SK-N-SH (cell line): ENCODE measurements at regions not wholly inside any gene's neighbourhood (a gene's known extent, or its start where the extent isn't known, plus 50 kb on each side); places are given as distances from the start of the nearest gene placed in this dataset.

Source experiments
- CTCF ChIA-PET: fragments of 300-600, 350-600 bp; formaldehyde crosslinking; extraction: SDS; loops from one replicate; lab custom pipeline; 2021; lab: Yijun Ruan, JAX
- POLR2A ChIA-PET: fragments of 350-600 bp; sonication (Branson Sonifier 250); formaldehyde crosslinking; extraction: SDS; loops from one replicate; lab custom pipeline; 2020; ENCODE audit warnings: antibody characterized with exemption, inconsistent platforms; lab: Yijun Ruan, JAX
- DNase-seq: peaks from one replicate; pipeline ENCODE4 v3.0.0; 2012
- H2AFZ ChIP-seq: fragments of 200-600 bp; sonication (generic); 2 replicates; pipeline ENCODE4 v1.8.1; 2016; ENCODE audit warnings: antibody characterized with exemption, mild to moderate bottlenecking, low read depth
- H3F3A ChIP-seq: fragments of 200-600 bp; sonication (generic); replicated peaks from 2 replicates; pipeline ENCODE3; 2016; ENCODE audit warnings: antibody characterized with exemption, mild to moderate bottlenecking; ENCODE audit not compliant: insufficient read depth
- H3K27ac ChIP-seq, 2 experiments: fragments of 200-500 bp in 1 of 2; fragments of 200-600 bp in 1 of 2; sonication (Bioruptor generic) in 1 of 2; sonication (generic), shearing (Covaris generic) in 1 of 2; 2 replicates each; pipeline versions ENCODE4 v1.5.1 to v1.6.1; 2014 to 2016; ENCODE audit warnings: low read depth in 2 of 2, inconsistent platforms in 1 of 2, low read length in 1 of 2, mild to moderate bottlenecking in 1 of 2, mixed read lengths in 1 of 2
- H3K27me3 ChIP-seq: fragments of 200-600 bp; sonication (generic), shearing (Covaris generic); 2 replicates; pipeline ENCODE4 v1.6.1; 2016; ENCODE audit warnings: mixed run types; ENCODE audit not compliant: insufficient read depth
- H3K36me3 ChIP-seq, 2 experiments: fragments of 200-500 bp in 1 of 2; fragments of 200-600 bp in 1 of 2; sonication (Bioruptor generic) in 1 of 2; sonication (generic) in 1 of 2; replicated peaks in 1 of 2; 2 replicates each; pipeline versions ENCODE3 to v1.5.1; 2014 to 2016; ENCODE audit warnings: low read length in 1 of 2, mild to moderate bottlenecking in 1 of 2; ENCODE audit not compliant: insufficient read depth in 2 of 2, control insufficient read depth in 1 of 2
- H3K4me1 ChIP-seq, 2 experiments: fragments of 200-500 bp in 1 of 2; fragments of 200-600 bp in 1 of 2; sonication (Bioruptor generic) in 1 of 2; sonication (generic), shearing (Covaris generic) in 1 of 2; 2 replicates each; pipeline versions ENCODE4 v1.5.1 to v1.6.1; 2014 to 2016; ENCODE audit warnings: low read depth in 1 of 2, low read length in 1 of 2, mixed run types in 1 of 2; ENCODE audit not compliant: insufficient read depth in 2 of 2, control insufficient read depth in 1 of 2
- H3K4me2 ChIP-seq: fragments of 200-600 bp; sonication (generic), shearing (Covaris generic); 2 replicates; pipeline ENCODE4 v1.6.1; 2017; ENCODE audit warnings: mixed run types
- H3K4me3 ChIP-seq, 2 experiments: fragments of 200-500 bp in 1 of 2; fragments of 200-600 bp in 1 of 2; sonication (Bioruptor generic) in 1 of 2; sonication (generic), shearing (Covaris generic) in 1 of 2; 2 replicates each; pipeline versions ENCODE4 v1.5.1 to v1.8.1; 2014 to 2016; ENCODE audit warnings: low read depth in 2 of 2, inconsistent platforms in 1 of 2, low read length in 1 of 2, mild to moderate bottlenecking in 1 of 2, mixed read lengths in 1 of 2, moderate library complexity in 1 of 2
- H3K79me2 ChIP-seq: fragments of 200-600 bp; sonication (generic); 2 replicates; pipeline ENCODE4 v1.8.1; 2017; ENCODE audit warnings: mild to moderate bottlenecking; ENCODE audit not compliant: insufficient read depth
- H3K9ac ChIP-seq: fragments of 200-600 bp; sonication (generic); 2 replicates; pipeline ENCODE4 v1.6.1; 2017; ENCODE audit warnings: mixed run types
- H3K9me2 ChIP-seq: fragments of 200-600 bp; sonication (generic); 2 replicates; pipeline ENCODE4 v1.6.1; 2017; ENCODE audit warnings: mixed run types
- H3K9me3 ChIP-seq: fragments of 200-600 bp; sonication (generic); 2 replicates; pipeline ENCODE4 v1.6.1; 2017; ENCODE audit warnings: mixed run types, mild to moderate bottlenecking, moderate library complexity
- H4K20me1 ChIP-seq: fragments of 200-600 bp; sonication (generic); 2 replicates; pipeline ENCODE4 v1.6.1; 2017; ENCODE audit warnings: mild to moderate bottlenecking, mixed run types; ENCODE audit not compliant: insufficient read depth
- CHD2 ChIP-seq: fragments of 150-350 bp; IDR thresholded peaks from 2 replicates; pipeline ENCODE4 v1.6.1; 2018; ENCODE audit warnings: low read length; ENCODE audit not compliant: partially characterized antibody
- ELF1 ChIP-seq: IDR thresholded peaks from 2 replicates; pipeline ENCODE4 v1.4.0; 2012
- FOSL2 ChIP-seq: IDR thresholded peaks from 2 replicates; pipeline ENCODE4 v1.4.0; 2012; ENCODE audit warnings: low read depth, mild to moderate bottlenecking, moderate library complexity, borderline replicate concordance
- FOXJ3 ChIP-seq: sonication (generic); formaldehyde crosslinking; IDR thresholded peaks from 2 replicates; pipeline ENCODE4 v1.5.1; 2020; ENCODE audit warnings: mild to moderate bottlenecking, missing genetic modification reagents
- GABPA ChIP-seq: IDR thresholded peaks from 2 replicates; pipeline ENCODE4 v1.4.0; 2012; ENCODE audit warnings: low read depth, mild to moderate bottlenecking
- GATA2 ChIP-seq: sonication (generic); formaldehyde crosslinking; IDR thresholded peaks from 2 replicates; pipeline ENCODE4 v1.5.0; 2020; ENCODE audit warnings: mild to moderate bottlenecking, missing genetic modification reagents
- JUND ChIP-seq: IDR thresholded peaks from 2 replicates; pipeline ENCODE4 v1.4.0; 2012
- MXI1 ChIP-seq: IDR thresholded peaks from 2 replicates; pipeline ENCODE4 v1.6.1; 2012; ENCODE audit warnings: mild to moderate bottlenecking, low read depth, low read length, improper control_type of control experiment
- NFIC ChIP-seq: IDR thresholded peaks from 2 replicates; pipeline ENCODE4 v1.4.0; 2012; ENCODE audit warnings: borderline replicate concordance
- NRF1 ChIP-seq: IDR thresholded peaks from 2 replicates; pipeline ENCODE4 v1.6.1; 2012; ENCODE audit warnings: low read depth, mild to moderate bottlenecking, low read length
- POLR2AphosphoS5 ChIP-seq: IDR thresholded peaks from 2 replicates; pipeline ENCODE4 v1.6.1; 2012; ENCODE audit warnings: low read depth, low read length
- RCOR1 ChIP-seq: fragments of 150-350 bp; IDR thresholded peaks from 2 replicates; pipeline ENCODE4 v1.6.1; 2017; ENCODE audit warnings: antibody characterized with exemption, low read length
- RFX5 ChIP-seq: IDR thresholded peaks from 2 replicates; pipeline ENCODE4 v1.6.1; 2012; ENCODE audit warnings: mild to moderate bottlenecking, improper control_type of control experiment, low read length
- RXRA ChIP-seq: IDR thresholded peaks from 2 replicates; pipeline ENCODE4 v1.4.0; 2012; ENCODE audit warnings: low read depth, mild to moderate bottlenecking, borderline replicate concordance
- SIN3A ChIP-seq: IDR thresholded peaks from 2 replicates; pipeline ENCODE4 v1.6.1; 2012; ENCODE audit warnings: low read depth, mild to moderate bottlenecking, low read length, moderate library complexity, borderline replicate concordance
- SMC3 ChIP-seq: IDR thresholded peaks from 2 replicates; pipeline ENCODE4 v1.6.1; 2012; ENCODE audit warnings: low read depth, low read length, improper control_type of control experiment
- TAF1 ChIP-seq: IDR thresholded peaks from 2 replicates; pipeline ENCODE4 v1.6.1; 2012; ENCODE audit warnings: low read depth, mild to moderate bottlenecking, low read length, moderate library complexity, borderline replicate concordance
- TCF12 ChIP-seq: IDR thresholded peaks from 2 replicates; pipeline ENCODE4 v1.4.0; 2012
- YY1 ChIP-seq: IDR thresholded peaks from 2 replicates; pipeline ENCODE4 v1.4.0; 2012; ENCODE audit warnings: low read depth, mild to moderate bottlenecking
- WGBS: methylation state at CpG from one replicate; pipeline ENCODE4 v1.1.6; 2017; ENCODE audit warnings: low lambda C conversion rate; 5-methylcytosine and 5-hydroxymethylcytosine counted together
- TF ChIP-seq, protein P1 (sequence below): IDR thresholded peaks from 2 replicates; pipeline ENCODE4; 2012
- TF ChIP-seq, protein P2 (sequence below): IDR thresholded peaks from 2 replicates; pipeline ENCODE4 v1.4.0; 2012; ENCODE audit warnings: low read depth, borderline replicate concordance
- TF ChIP-seq, protein P3 (sequence below): IDR thresholded peaks from 2 replicates; pipeline ENCODE4 v1.4.0; 2012; ENCODE audit warnings: low read depth
- TF ChIP-seq, protein P4 (sequence below): fragments of 200-600 bp; sonication (generic); IDR thresholded peaks from 2 replicates; pipeline ENCODE4 v1.6.1; 2017; ENCODE audit warnings: antibody characterized with exemption, mild to moderate bottlenecking, moderate library complexity

DNA sequence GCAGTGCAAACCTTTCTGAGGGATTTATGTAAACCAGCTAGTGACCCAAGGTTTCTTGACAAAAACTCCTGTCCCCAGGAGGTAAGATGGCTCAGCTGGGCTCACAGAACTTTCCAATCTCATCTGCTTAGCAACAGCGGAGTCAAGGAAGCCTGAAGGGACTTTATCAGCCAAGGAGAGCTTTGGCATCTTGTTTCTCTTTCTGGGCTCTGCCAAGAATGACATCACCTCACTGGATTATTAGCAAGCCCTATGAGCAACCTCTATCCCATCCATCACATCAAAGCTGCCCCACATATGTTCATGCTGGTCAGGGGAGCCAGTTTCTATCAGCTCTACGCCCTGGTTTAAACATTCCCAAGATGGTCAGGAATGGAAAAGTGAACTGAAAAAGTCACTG lies 461.3 kb downstream of the ENC1 start:
- no peaks in the 10 kb centered on the region for H3K36me3 ChIP-seq
- CTCF ChIA-PET = interaction anchor here (1.4 kb wide), 1 partner anchor 277 kb away, joined by 3 read pairs; no protein-coding TSS in a partner anchor
- POLR2A ChIA-PET = no interaction called here
- WGBS = 60% methylated on average over 2 of the region's 2 CpGs
- no peaks in the 10 kb centered on the region for H3K27me3 ChIP-seq
- H3K4me3 ChIP-seq = no peak overlapping the region
- peaks cover 0 to 7% of the 10 kb centered on the region in 2 experiments; a peak in 1 of 4 replicates for H3K4me1 ChIP-seq
- no peaks in the 10 kb centered on the region for H4K20me1 ChIP-seq
- no peaks in the 10 kb centered on the region for H3F3A ChIP-seq
- H3K79me2 ChIP-seq = no peaks in the 10 kb centered on the region
- TF ChIP-seq ELF1 (no peak), JUND (peak; percentile 67), FOSL2 (peak; percentile 43; the same call in 1 of the 2 replicates), TCF12 (peak; percentile 82), POLR2AphosphoS5 (no peak), SIN3A (0 out of 2 replicates have a peak, but pooled peaks have one; percentile 15), RXRA (no peak), RFX5 (peak; percentile 86), NFIC (peak; percentile 91), MXI1 (no peak)
- TF ChIP-seq, protein P1, sequence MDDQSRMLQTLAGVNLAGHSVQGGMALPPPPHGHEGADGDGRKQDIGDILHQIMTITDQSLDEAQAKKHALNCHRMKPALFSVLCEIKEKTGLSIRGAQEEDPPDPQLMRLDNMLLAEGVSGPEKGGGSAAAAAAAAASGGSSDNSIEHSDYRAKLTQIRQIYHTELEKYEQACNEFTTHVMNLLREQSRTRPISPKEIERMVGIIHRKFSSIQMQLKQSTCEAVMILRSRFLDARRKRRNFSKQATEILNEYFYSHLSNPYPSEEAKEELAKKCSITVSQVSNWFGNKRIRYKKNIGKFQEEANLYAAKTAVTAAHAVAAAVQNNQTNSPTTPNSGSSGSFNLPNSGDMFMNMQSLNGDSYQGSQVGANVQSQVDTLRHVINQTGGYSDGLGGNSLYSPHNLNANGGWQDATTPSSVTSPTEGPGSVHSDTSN = peak; percentile 90
- TF ChIP-seq, protein P2, sequence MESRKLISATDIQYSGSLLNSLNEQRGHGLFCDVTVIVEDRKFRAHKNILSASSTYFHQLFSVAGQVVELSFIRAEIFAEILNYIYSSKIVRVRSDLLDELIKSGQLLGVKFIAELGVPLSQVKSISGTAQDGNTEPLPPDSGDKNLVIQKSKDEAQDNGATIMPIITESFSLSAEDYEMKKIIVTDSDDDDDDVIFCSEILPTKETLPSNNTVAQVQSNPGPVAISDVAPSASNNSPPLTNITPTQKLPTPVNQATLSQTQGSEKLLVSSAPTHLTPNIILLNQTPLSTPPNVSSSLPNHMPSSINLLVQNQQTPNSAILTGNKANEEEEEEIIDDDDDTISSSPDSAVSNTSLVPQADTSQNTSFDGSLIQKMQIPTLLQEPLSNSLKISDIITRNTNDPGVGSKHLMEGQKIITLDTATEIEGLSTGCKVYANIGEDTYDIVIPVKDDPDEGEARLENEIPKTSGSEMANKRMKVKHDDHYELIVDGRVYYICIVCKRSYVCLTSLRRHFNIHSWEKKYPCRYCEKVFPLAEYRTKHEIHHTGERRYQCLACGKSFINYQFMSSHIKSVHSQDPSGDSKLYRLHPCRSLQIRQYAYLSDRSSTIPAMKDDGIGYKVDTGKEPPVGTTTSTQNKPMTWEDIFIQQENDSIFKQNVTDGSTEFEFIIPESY = 0 out of 2 replicates have a peak, but pooled peaks have one; percentile 47
- TF ChIP-seq, all 33 proteins: peak for 8
- peak overlapping the region in 1 of 2 experiments; percentile 25; a peak in 1 of 4 replicates for H3K27ac ChIP-seq
- DNase-seq = no peak
- H3K9me2 ChIP-seq = no peaks in the 10 kb centered on the region
- H2AFZ ChIP-seq = no peak overlapping the region
- no peak overlapping the region for H3K4me2 ChIP-seq
- no peaks in the 10 kb centered on the region for H3K9me3 ChIP-seq
- no peak overlapping the region for H3K9ac ChIP-seq

DNA sequence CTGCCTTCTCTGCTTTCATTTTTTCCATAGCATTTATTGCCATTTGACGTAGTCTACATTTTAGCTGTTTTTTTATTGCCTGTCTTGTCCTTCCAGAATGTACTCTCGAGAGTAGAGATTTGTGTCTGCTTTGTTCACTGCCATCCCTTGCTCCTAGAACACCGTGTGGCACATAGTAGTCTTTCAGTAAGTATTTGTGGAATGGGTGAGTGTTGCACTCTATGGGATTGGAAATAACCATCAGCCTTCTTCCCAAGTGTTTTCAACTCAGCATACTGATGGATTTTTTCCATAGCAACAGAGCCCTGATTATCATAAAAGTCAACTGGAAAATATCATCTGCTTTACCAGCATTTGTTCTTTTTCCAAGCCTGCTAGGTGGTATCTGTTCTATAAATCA lies 462.6 kb downstream of the ENC1 start:
- Histone ChIP-seq H3F3A (no peaks in the 10 kb centered on the region), H3K4me2 (no peak overlapping the region), H3K27ac (no peak overlapping the region), H3K9ac (no peak overlapping the region), H3K9me3 (no peaks in the 10 kb centered on the region), H3K4me1 (peaks cover 0 to 7% of the 10 kb centered on the region in 2 experiments; a peak in 1 of 4 replicates), H3K79me2 (no peaks in the 10 kb centered on the region), H4K20me1 (no peaks in the 10 kb centered on the region), H3K36me3 (no peaks in the 10 kb centered on the region), H3K4me3 (no peak overlapping the region), H2AFZ (no peak overlapping the region), H3K9me2 (no peaks in the 10 kb centered on the region), H3K27me3 (no peaks in the 10 kb centered on the region)
- ChIA-PET CTCF (no interaction called here), POLR2A (no interaction called here)
- DNase-seq = no peak
- TF ChIP-seq, protein P3, sequence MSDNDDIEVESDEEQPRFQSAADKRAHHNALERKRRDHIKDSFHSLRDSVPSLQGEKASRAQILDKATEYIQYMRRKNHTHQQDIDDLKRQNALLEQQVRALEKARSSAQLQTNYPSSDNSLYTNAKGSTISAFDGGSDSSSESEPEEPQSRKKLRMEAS = no peak
- TF ChIP-seq FOXJ3 (CRISPR knock-in tag) (no peak), TAF1 (no peak), NRF1 (no peak), TCF12 (no peak), CHD2 (no peak), YY1 (no peak), SMC3 (no peak), GATA2 (CRISPR knock-in tag) (no peak), RCOR1 (no peak), GABPA (no peak)
- TF ChIP-seq, protein P2 = no peak
- TF ChIP-seq, protein P4, sequence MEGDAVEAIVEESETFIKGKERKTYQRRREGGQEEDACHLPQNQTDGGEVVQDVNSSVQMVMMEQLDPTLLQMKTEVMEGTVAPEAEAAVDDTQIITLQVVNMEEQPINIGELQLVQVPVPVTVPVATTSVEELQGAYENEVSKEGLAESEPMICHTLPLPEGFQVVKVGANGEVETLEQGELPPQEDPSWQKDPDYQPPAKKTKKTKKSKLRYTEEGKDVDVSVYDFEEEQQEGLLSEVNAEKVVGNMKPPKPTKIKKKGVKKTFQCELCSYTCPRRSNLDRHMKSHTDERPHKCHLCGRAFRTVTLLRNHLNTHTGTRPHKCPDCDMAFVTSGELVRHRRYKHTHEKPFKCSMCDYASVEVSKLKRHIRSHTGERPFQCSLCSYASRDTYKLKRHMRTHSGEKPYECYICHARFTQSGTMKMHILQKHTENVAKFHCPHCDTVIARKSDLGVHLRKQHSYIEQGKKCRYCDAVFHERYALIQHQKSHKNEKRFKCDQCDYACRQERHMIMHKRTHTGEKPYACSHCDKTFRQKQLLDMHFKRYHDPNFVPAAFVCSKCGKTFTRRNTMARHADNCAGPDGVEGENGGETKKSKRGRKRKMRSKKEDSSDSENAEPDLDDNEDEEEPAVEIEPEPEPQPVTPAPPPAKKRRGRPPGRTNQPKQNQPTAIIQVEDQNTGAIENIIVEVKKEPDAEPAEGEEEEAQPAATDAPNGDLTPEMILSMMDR = no peak
- 66% methylated on average over 3 of the region's 3 CpGs for WGBS
